Activated naive CD8-positive, alpha-beta T cell treated with anti-CD3 and anti-CD28 coated beads for 36 hours (primary cell): ENCODE measurements at regions not wholly inside any gene's neighbourhood (a gene's known extent, or its start where the extent isn't known, plus 50 kb on each side); places are given as distances from the start of the nearest gene placed in this dataset.

Experiments
- DNase-seq: peaks from one replicate; pipeline ENCODE4 v3.0.0; 2021
- H3K27ac Mint-ChIP-seq: one replicate; pipeline ENCODE4 v1.8.0; 2022; ENCODE audit warnings: mild to moderate bottlenecking, moderate library complexity, mixed read lengths
- H3K27me3 Mint-ChIP-seq: one replicate; pipeline ENCODE4 v1.8.0; 2022; ENCODE audit warnings: mild to moderate bottlenecking, mixed read lengths
- H3K36me3 Mint-ChIP-seq: one replicate; pipeline ENCODE4 v1.8.0; 2021; ENCODE audit warnings: mild to moderate bottlenecking, mixed read lengths
- H3K4me1 Mint-ChIP-seq: one replicate; pipeline ENCODE4 v1.8.0; 2021; ENCODE audit warnings: mixed read lengths
- H3K4me3 Mint-ChIP-seq: one replicate; pipeline ENCODE4 v1.8.0; 2022; ENCODE audit warnings: mild to moderate bottlenecking, moderate library complexity, mixed read lengths
- H3K9me3 Mint-ChIP-seq: one replicate; pipeline ENCODE4 v1.8.0; 2022; ENCODE audit warnings: mixed read lengths

DNA sequence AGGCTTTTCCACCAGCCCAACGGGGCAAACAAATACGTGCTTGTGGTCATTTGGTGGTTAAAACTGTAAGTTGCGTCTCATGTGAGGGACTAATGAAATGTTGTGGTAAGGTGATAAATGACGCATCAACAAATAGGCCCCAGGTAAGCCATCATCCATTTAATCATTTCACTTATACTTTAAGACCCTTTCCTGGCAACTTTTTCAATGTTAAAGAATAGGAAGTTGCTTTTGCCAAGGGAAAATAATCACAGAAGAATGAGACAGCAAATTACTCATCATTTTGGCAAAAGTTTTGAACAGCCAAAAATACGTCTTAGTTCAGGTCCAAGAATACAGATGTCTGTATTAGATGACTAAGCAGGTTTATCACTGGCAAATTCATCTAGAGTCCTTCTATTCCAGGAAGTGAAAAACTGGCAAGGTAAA, 660.4 kb downstream of the SLITRK1 start:
- Mint-ChIP-seq H3K36me3 (no peaks in the 10 kb centered on the region), H3K27ac (no peak overlapping the region), H3K4me3 (no peak overlapping the region), H3K27me3 (no peaks in the 10 kb centered on the region), H3K9me3 (peaks cover 2% of the 10 kb centered on the region), H3K4me1 (no peaks in the 10 kb centered on the region)
- no peak for DNase-seq

DNA sequence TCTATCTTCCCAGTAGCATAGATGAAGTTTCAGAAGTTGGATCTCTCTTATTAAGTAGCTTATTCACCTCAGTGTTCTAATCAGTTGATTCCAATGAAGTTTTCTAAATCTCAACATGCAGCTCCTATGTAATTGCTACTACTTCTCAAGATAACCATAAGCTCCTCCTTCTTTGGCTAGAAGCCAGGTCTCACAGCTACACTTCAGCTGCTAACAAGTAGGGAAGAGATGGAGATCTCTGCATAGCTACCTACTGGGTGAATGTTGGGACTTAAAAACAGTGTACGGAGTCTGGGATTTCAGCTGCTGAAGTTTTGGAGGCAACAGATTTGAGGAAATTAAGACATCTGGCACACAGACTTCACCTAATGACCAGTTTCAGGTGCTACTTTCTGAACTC, 661.0 kb downstream of the SLITRK1 start:
- no peaks in the 10 kb centered on the region for H3K36me3 Mint-ChIP-seq
- no peaks in the 10 kb centered on the region for H3K27me3 Mint-ChIP-seq
- H3K9me3 Mint-ChIP-seq: no peaks in the 10 kb centered on the region
- H3K4me3 Mint-ChIP-seq: no peak overlapping the region
- no peaks in the 10 kb centered on the region for H3K4me1 Mint-ChIP-seq
- no peak overlapping the region for H3K27ac Mint-ChIP-seq
- DNase-seq: no peak

DNA sequence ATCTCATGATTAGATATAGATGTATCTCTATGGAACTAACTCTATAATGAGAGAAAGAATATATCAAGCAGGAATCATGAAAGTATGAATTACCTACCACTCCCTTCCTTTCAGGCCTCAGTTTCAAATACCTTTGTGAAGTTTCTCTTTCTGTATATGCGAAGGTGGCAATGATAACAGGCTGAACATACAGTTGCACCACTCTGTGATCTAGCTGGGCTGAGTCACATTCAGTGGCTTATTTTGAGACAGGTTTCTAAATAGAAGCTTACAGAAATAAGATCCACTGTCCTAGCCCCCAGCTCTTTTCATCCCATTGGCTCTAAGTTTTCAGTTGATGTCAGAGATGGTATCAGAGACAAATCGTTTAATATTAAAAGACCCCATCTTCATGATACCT, 662.0 kb downstream of the SLITRK1 start:
- no peak overlapping the region for H3K27ac Mint-ChIP-seq
- H3K4me3 Mint-ChIP-seq: no peak overlapping the region
- H3K36me3 Mint-ChIP-seq: no peaks in the 10 kb centered on the region
- no peaks in the 10 kb centered on the region for H3K9me3 Mint-ChIP-seq
- no peaks in the 10 kb centered on the region for H3K27me3 Mint-ChIP-seq
- no peaks in the 10 kb centered on the region for H3K4me1 Mint-ChIP-seq
- no peak for DNase-seq

DNA sequence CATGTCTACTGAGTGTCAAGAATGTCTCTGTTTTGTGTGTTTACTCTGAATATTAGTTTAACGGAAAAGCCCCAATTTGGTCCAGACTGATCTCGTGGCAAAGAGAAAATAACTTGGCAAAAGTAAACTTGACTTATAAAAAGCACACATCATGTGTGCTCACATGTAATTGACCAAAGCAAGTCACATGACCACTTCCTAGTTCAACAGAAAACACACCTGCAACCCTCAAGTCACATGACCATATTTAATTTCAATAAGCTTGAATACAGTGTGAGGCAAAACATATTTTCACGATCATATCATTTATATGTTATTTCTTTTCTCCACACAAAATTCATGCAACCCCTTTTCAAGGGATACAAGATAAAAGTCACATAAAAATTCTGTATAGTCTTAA, 662.4 kb downstream of the SLITRK1 start:
- H3K9me3 Mint-ChIP-seq: no peaks in the 10 kb centered on the region
- DNase-seq: no peak
- H3K27ac Mint-ChIP-seq: no peak overlapping the region
- no peaks in the 10 kb centered on the region for H3K4me1 Mint-ChIP-seq
- no peaks in the 10 kb centered on the region for H3K36me3 Mint-ChIP-seq
- H3K4me3 Mint-ChIP-seq: no peak overlapping the region
- H3K27me3 Mint-ChIP-seq: no peaks in the 10 kb centered on the region

DNA sequence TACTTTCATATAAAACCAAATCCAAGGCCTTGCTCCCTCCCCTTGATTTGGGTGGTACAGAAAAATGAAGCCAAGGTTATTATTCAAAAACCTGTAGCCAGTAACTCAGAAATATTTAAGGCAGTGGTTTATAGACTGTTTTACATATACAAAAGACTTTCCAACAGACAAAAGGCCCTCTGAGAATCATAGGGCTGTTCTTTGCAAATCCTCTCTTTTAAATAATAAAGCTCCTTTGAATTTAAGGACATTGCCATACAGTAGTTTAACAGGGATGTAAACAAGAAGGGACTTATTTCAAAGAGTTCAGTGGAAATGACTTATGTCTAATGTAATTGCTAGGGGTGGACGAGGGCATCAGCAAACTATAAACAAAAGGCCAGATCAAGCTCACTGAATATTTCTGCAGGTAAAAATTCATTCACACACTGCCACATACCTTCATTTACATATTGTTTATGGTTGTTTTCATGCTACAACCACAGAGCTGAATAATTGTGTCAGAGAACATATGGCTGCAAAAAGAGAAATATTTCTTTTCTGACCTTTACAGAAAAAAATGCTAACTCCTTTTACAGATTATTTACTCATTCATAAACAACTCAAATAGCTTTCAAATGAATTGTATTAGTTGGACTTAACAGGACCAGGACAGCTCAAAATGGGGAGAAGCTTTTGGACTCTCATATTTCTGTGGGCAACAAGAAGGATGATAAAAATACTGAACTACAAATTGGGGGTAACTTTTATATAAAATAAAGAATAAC, 665.6 kb downstream of the SLITRK1 start:
- Mint-ChIP-seq H3K27ac (no peak overlapping the region), H3K27me3 (no peaks in the 10 kb centered on the region)

DNA sequence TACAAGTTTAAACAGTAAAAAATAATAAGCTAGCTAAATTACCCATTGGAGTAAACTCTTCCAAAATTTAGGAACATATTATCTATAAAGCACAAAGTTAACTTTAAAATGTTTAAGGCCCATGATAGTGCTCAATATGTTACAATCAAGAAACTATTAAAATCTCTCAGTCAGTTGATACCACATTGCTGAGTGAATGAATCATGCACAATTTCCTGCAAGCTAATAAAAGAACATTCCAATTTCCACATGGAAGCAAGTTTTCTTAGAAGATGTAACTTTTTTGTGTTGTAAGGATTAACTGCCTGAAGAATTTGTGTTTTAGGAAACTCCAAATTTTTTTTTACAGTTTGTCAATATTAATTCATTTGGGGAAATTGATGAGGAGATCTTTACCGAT, 666.6 kb downstream of the SLITRK1 start:
- Mint-ChIP-seq H3K27me3 (no peaks in the 10 kb centered on the region), H3K4me1 (no peaks in the 10 kb centered on the region), H3K27ac (no peak overlapping the region), H3K36me3 (no peaks in the 10 kb centered on the region), H3K9me3 (no peaks in the 10 kb centered on the region), H3K4me3 (no peak overlapping the region)
- no peak for DNase-seq

More for the DNA sequence above, 665.6 kb downstream of the SLITRK1 start:
- Mint-ChIP-seq H3K4me3 (no peak overlapping the region), H3K36me3 (no peaks in the 10 kb centered on the region), H3K9me3 (no peaks in the 10 kb centered on the region), H3K4me1 (no peaks in the 10 kb centered on the region)
- no peak for DNase-seq

DNA sequence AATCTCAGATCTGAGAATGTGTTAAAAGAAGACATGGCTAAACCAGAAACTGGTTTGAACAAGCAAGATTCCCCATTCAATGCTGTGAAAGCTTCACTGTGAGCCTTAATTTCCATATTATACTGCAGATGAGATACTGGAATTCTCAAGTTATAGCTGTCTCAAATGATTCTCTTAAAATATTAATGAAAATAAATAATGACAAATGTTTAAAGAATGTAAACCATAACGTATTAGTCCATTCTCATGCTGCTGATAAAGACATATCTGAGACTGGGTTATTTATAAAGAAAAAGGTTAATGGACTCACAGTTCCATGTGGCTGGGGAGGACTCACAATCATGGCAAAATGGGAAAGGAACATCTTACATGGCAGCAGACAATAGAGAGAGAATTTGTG, 667.8 kb downstream of the SLITRK1 start:
- H3K27ac Mint-ChIP-seq: no peak overlapping the region
- DNase-seq: no peak
- H3K36me3 Mint-ChIP-seq: no peaks in the 10 kb centered on the region
- no peak overlapping the region for H3K4me3 Mint-ChIP-seq
- H3K27me3 Mint-ChIP-seq: no peaks in the 10 kb centered on the region
- peaks cover 4% of the 10 kb centered on the region for H3K9me3 Mint-ChIP-seq
- H3K4me1 Mint-ChIP-seq: no peaks in the 10 kb centered on the region

DNA sequence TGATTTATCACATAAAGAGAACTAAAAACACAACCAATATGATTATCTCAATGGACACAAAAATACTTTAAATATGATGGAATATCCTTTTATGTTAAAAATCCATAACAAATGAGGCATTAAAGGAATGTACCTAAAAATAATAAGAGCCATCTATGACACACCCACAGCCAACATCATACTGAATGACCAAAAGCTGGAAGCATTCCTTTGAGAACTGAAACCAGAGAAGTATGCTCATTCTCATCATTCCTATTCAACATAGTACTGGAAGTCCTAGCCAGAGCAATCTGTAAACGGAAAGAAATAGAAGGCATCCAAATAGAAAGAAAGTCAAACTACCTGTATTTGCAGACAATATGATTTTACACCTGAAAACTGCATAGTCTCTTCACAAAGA, 671.0 kb downstream of the SLITRK1 start:
- no peak for DNase-seq
- H3K27ac Mint-ChIP-seq: no peak overlapping the region
- peaks cover 6% of the 10 kb centered on the region for H3K9me3 Mint-ChIP-seq
- H3K4me3 Mint-ChIP-seq: no peak overlapping the region
- H3K36me3 Mint-ChIP-seq: no peaks in the 10 kb centered on the region
- no peaks in the 10 kb centered on the region for H3K27me3 Mint-ChIP-seq
- H3K4me1 Mint-ChIP-seq: no peaks in the 10 kb centered on the region

DNA sequence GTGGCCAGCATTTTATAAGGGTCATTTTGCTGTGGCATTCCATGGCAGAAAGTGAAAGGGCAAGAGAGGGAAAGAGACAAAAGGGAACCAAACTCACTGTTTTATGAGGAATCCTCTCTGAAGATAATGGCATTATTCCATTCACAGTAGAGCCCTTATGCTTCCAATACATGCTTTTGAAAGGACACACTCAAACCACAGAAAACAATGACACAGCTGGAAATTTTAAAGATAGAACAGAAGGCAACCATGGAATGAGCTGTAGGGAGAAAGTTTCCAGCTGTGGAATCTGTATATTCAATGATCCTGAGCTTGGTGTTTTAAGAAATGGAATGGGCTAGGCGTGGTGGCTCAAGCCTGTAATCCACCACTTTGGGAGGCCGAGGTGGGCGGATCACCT, 677.4 kb downstream of the SLITRK1 start:
- Mint-ChIP-seq H3K4me3 (no peak overlapping the region), H3K27ac (no peak overlapping the region), H3K9me3 (peaks cover 7% of the 10 kb centered on the region), H3K4me1 (no peaks in the 10 kb centered on the region), H3K36me3 (no peaks in the 10 kb centered on the region), H3K27me3 (no peaks in the 10 kb centered on the region)
- DNase-seq: no peak

DNA sequence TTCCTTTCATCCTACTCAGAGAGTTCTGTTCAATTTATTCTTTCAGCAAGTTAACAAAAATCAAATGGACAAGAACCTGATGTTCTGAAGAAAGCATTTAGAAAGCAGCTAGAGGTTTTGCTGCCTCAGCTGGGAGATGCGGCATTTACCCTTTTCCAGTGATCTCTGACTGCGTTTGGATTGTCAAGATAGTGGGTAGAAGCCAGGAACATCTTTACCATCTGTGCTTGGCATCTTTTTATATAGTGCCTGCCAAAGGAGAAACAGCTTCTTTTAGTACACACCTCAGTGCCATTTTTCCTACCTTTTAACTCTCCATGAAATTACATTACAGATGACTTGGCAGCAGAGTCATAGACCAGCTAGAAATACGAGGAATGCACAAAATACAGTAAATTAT, 680.8 kb downstream of the SLITRK1 start:
- Mint-ChIP-seq H3K4me1 (no peaks in the 10 kb centered on the region), H3K27ac (no peak overlapping the region), H3K27me3 (no peaks in the 10 kb centered on the region), H3K4me3 (no peak overlapping the region), H3K9me3 (peaks cover 3% of the 10 kb centered on the region), H3K36me3 (no peaks in the 10 kb centered on the region)
- DNase-seq: no peak

DNA sequence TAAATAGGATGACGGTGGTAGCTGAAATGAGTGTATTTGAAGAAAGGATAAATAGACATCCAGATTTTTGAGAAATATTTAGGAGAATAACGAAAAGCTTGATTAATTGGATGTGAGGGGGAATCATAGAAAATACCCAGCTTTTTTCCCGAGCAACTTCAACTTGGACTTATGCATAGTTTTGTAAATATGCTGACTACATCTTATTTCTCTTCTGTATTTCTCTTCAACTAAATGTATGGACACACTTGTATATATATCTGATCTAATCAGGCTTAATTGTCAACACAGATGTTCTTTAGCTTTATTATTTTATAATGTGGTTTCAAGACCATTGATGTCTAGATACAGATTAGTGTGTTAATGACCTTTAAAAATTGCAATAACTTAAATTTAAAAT, 685.0 kb downstream of the SLITRK1 start:
- H3K4me3 Mint-ChIP-seq: no peak overlapping the region
- no peaks in the 10 kb centered on the region for H3K36me3 Mint-ChIP-seq
- no peak overlapping the region for H3K27ac Mint-ChIP-seq
- DNase-seq: no peak
- no peaks in the 10 kb centered on the region for H3K9me3 Mint-ChIP-seq
- no peaks in the 10 kb centered on the region for H3K27me3 Mint-ChIP-seq
- no peaks in the 10 kb centered on the region for H3K4me1 Mint-ChIP-seq

DNA sequence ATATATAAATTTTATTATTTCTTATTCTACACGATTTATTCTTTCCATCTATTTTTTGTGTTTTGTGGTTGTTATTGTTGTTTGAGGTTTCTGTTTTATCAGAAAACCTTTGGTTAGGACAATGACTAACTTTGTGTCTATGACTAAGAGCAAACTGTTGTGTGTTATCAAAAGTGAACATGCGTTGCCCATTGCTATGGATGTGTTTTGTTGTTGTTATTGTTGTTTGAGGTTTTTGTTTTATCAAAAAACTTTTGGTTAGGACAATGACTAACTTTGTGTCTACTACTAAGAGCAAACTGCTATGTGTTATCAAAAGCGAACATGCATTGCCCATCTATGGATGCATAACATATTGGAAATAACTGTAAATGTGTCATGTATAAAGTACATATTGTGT, 692.3 kb downstream of the SLITRK1 start:
- Mint-ChIP-seq H3K4me1 (no peaks in the 10 kb centered on the region), H3K4me3 (no peak overlapping the region), H3K9me3 (peaks cover 7% of the 10 kb centered on the region), H3K27ac (no peak overlapping the region), H3K27me3 (no peaks in the 10 kb centered on the region), H3K36me3 (no peaks in the 10 kb centered on the region)
- no peak for DNase-seq

DNA sequence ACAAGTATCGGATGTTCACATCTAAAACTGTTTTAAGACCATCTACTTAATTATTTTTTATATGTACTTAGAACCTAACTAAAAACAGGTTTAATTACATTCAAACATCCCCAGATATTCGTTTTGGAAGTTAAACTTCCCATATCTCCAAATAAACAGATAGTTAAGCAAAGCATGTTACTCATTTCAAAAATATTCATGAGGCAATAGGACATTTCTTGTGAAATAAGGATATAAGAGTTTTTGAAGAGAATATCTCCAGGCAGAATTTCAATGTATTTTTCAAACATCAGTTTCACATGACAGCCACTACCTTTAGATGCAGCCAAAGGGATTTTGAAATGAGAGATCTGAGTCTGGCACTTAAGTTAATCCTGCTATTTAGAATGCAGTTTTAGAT, 697.5 kb downstream of the SLITRK1 start:
- Mint-ChIP-seq H3K27me3 (no peaks in the 10 kb centered on the region), H3K4me1 (no peaks in the 10 kb centered on the region), H3K9me3 (peaks cover 6% of the 10 kb centered on the region), H3K4me3 (no peak overlapping the region), H3K27ac (no peak overlapping the region), H3K36me3 (no peaks in the 10 kb centered on the region)
- DNase-seq: no peak

DNA sequence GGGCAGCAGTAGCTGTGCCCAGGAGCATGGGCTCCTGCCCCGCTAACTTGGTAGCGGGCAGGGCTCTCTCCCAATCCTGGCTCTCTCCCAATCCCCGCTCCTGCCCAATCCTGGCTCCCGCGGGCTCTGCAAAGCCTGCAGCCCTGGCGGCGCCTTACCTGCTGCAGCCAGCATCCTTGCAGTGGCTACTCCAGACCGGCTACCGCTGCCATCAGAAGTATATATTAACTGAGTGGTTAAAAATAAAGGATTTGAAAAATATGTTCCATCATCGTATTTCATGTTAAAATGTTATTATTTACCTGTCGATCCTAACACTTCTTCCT, 698.2 kb downstream of the SLITRK1 start:
- no peak for DNase-seq
- Mint-ChIP-seq H3K9me3 (peaks cover 6% of the 10 kb centered on the region), H3K4me1 (no peaks in the 10 kb centered on the region), H3K4me3 (no peak overlapping the region), H3K27me3 (no peaks in the 10 kb centered on the region), H3K27ac (no peak overlapping the region), H3K36me3 (no peaks in the 10 kb centered on the region)

DNA sequence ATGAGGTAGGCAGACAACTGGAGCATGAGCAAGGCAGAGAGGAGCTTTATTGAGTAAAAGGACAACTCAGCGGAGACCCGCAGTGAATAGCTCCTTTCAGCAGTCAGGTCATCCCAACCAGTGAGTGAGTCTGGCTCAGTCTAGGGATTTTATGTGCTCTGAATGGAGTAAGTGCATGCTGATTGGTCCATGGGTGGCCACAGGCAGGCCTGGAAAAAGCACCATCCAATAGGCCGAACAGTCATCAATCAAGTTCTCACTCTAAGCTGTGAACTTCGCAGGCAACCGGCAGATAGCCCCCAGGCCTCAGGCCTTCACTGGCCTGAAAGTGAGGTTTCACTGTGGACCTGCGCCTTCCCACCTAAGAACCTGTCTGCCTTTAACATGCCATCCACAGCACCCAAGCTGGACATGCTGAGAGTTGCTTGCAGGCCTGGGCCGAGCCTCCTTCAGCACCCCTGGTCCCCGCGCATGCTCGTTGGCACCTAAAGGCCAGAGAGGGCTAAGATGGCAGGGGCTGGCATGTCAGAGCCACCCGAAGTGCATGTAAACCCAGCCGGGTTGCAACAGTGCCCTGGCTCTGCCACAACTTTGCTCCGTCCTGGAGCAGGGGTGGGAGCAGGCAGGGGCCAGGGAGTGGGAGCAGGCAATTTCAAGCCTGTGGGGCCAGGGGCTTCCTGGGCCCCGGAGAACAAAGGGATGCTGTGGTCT, 698.7 kb downstream of the SLITRK1 start:
- Mint-ChIP-seq H3K9me3 (peaks cover 6% of the 10 kb centered on the region), H3K4me3 (no peak overlapping the region), H3K4me1 (no peaks in the 10 kb centered on the region), H3K36me3 (no peaks in the 10 kb centered on the region), H3K27ac (no peak overlapping the region), H3K27me3 (no peaks in the 10 kb centered on the region)
- DNase-seq: no peak

DNA sequence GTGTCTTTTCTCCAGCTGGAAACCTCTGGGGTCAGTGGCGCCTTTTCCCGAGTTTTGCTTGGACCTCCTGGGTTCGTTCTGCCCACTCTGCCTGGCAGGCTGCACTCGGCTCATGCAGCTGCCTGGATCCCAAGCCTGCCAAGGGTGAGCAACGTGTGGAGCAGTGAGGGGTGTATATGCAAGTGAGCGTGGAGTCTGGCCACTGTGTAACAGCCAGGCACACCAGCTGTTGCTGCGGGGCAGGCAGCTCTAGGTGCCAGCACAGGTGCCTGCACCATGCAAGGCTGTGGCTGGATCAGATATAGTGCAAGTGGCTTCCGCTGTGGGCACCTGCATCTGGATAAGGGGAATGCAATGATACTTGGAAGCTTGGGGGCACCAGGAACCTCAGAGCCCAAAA, 699.4 kb downstream of the SLITRK1 start:
- DNase-seq: no peak
- no peak overlapping the region for H3K4me3 Mint-ChIP-seq
- no peaks in the 10 kb centered on the region for H3K36me3 Mint-ChIP-seq
- no peaks in the 10 kb centered on the region for H3K4me1 Mint-ChIP-seq
- H3K9me3 Mint-ChIP-seq: peaks cover 6% of the 10 kb centered on the region
- H3K27me3 Mint-ChIP-seq: no peaks in the 10 kb centered on the region
- H3K27ac Mint-ChIP-seq: no peak overlapping the region
